ENCODE measurements at regions not wholly inside any gene's neighbourhood (a gene's known extent, or its start where the extent isn't known, plus 50 kb on each side); places are given as distances from the start of the nearest gene placed in this dataset.

DNA sequence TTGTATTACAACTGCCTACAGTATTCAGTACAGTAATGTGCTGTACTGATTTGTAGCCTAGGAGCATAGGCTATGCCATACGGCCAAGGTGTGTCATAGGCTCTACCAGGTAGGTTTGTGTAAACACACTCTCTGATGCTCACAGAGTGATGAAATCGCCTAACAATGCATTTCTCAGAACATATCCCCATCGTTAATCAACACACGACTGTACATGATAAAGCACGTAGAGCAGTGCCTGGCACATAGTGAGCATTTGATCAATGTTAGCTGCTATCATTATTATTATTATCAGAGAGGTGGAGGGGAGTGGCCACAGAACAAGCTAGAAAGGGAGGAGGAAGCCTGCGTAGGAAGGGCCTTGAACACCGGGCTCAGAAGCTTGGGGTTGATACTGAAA, 81.1 kb upstream of the LHX1 start (continued):
- no peak for TF ChIP-seq HMGA2 (CRISPR knock-in tag; IDR thresholded peaks at IDR 0.05)

DNA sequence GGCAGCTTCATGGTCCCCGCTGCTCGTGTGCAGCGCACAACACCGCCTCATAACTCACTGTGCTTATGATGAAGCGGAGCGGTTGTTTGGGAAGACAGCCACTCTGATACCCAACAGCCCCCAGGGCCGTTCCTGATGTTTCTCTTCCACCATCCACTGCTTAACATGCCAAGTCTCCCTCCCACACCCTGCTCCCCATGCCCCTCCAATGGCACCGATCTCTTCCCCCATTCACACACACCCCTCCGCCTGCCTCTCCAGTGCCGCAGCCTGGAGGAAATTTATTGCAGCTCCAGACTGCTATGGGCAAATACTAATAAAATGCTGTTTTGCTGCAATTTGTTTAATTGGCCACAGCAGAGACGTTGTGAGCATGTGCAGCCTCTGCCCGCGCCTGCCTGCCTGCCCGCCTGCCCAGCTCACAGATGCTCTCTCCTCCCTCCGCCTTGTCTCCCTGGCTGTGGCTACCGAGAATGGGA, 80.3 kb upstream of the LHX1 start:
- ATAC-seq (no peak), DNase-seq (ENCODE audit: low spot score) (no peak)
- Mint-ChIP-seq H3K36me3 (no peaks in the 10 kb centered on the region), H3K27ac (no peak overlapping the region), H3K4me1 (peaks cover 15% of the 10 kb centered on the region), H3K9me3 (0 out of 2 replicates have a peak, but pooled peaks cover 3% of the 10 kb centered on the region), H3K27me3 (ENCODE audit: low read depth) (no peaks in the 10 kb centered on the region), H3K4me3 (no peak overlapping the region)
- TF ChIP-seq OVOL2 (CRISPR knock-in tag; IDR thresholded peaks at IDR 0.05; ENCODE audit: borderline replicate concordance), result no peak
- TF ChIP-seq, protein P1, sequence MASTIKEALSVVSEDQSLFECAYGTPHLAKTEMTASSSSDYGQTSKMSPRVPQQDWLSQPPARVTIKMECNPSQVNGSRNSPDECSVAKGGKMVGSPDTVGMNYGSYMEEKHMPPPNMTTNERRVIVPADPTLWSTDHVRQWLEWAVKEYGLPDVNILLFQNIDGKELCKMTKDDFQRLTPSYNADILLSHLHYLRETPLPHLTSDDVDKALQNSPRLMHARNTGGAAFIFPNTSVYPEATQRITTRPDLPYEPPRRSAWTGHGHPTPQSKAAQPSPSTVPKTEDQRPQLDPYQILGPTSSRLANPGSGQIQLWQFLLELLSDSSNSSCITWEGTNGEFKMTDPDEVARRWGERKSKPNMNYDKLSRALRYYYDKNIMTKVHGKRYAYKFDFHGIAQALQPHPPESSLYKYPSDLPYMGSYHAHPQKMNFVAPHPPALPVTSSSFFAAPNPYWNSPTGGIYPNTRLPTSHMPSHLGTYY (CRISPR knock-in tag; IDR thresholded peaks at IDR 0.05), result no peak
- TF ChIP-seq ZNF416 (CRISPR knock-in tag; IDR thresholded peaks at IDR 0.05), result no peak
- TF ChIP-seq TCF7 (CRISPR knock-in tag; IDR thresholded peaks at IDR 0.05; ENCODE audit: low read depth), result no peak
- TF ChIP-seq, protein P2, sequence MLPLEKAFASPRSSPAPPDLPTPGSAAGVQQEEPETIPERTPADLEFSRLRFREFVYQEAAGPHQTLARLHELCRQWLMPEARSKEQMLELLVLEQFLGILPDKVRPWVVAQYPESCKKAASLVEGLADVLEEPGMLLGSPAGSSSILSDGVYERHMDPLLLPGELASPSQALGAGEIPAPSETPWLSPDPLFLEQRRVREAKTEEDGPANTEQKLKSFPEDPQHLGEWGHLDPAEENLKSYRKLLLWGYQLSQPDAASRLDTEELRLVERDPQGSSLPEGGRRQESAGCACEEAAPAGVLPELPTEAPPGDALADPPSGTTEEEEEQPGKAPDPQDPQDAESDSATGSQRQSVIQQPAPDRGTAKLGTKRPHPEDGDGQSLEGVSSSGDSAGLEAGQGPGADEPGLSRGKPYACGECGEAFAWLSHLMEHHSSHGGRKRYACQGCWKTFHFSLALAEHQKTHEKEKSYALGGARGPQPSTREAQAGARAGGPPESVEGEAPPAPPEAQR (CRISPR knock-in tag; IDR thresholded peaks at IDR 0.05), result no peak
- TF ChIP-seq ZNF263 (CRISPR knock-in tag; IDR thresholded peaks at IDR 0.05; ENCODE audit: low read depth), result no peak
- no peak for TF ChIP-seq FOXK1 (CRISPR knock-in tag; IDR thresholded peaks at IDR 0.05)
- ChIA-PET POLR2A (no interaction called here), CTCF (interaction anchor here (1.0 to 2.6 kb wide), 3 partner anchors 14 to 198 kb away, joined by 3 to 8 read pairs (median 5); no protein-coding TSS in a partner anchor)

DNA sequence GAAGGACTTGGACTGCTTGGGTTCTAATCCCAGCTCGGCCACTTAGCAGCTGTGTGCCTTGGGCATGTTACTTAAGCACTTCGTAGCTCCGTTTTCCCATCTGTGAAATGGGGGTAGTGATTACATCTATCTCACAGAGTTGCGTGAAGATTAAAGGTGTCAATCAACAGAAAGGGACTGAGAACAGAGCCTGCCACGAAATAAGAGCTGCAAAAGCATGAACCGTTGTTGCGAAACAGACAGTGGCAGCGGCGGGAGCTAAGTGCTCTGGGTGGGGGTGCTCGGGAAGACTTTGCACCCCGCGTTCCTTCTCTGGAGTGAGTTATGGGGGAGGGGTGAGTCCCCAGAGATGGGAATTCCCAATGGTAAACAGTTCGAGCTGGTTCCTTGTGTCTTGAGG, 79.6 kb upstream of the LHX1 start:
- DNase-seq (ENCODE audit: low spot score) (no peak), ATAC-seq (no peak)
- CTCF ChIA-PET, result interaction anchor here (1.0 to 2.6 kb wide), 3 partner anchors 13 to 197 kb away, joined by 3 to 8 read pairs (median 5); no protein-coding TSS in a partner anchor
- Mint-ChIP-seq H3K27ac (no peak overlapping the region), H3K27me3 (ENCODE audit: low read depth) (no peaks in the 10 kb centered on the region), H3K36me3 (no peaks in the 10 kb centered on the region), H3K4me3 (no peak overlapping the region), H3K9me3 (0 out of 2 replicates have a peak, but pooled peaks cover 3% of the 10 kb centered on the region), H3K4me1 (peaks cover 15% of the 10 kb centered on the region)
- POLR2A ChIA-PET, result no interaction called here
- TF ChIP-seq, protein P3, sequence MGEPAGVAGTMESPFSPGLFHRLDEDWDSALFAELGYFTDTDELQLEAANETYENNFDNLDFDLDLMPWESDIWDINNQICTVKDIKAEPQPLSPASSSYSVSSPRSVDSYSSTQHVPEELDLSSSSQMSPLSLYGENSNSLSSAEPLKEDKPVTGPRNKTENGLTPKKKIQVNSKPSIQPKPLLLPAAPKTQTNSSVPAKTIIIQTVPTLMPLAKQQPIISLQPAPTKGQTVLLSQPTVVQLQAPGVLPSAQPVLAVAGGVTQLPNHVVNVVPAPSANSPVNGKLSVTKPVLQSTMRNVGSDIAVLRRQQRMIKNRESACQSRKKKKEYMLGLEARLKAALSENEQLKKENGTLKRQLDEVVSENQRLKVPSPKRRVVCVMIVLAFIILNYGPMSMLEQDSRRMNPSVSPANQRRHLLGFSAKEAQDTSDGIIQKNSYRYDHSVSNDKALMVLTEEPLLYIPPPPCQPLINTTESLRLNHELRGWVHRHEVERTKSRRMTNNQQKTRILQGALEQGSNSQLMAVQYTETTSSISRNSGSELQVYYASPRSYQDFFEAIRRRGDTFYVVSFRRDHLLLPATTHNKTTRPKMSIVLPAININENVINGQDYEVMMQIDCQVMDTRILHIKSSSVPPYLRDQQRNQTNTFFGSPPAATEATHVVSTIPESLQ (CRISPR knock-in tag; IDR thresholded peaks at IDR 0.05), result no peak
- TF ChIP-seq NFYB (CRISPR knock-in tag; conservative IDR thresholded peaks at IDR 0.05; ENCODE audit: low read depth) (no peak), ZNF138 (CRISPR knock-in tag; conservative IDR thresholded peaks at IDR 0.05) (no peak), FOXJ3 (CRISPR knock-in tag; IDR thresholded peaks at IDR 0.05; ENCODE audit: borderline replicate concordance) (no peak), IRF2 (CRISPR knock-in tag; IDR thresholded peaks at IDR 0.05; ENCODE audit: borderline replicate concordance, low read depth) (no peak), JAZF1 (CRISPR knock-in tag; IDR thresholded peaks at IDR 0.05) (no peak), RELA (CRISPR knock-in tag; IDR thresholded peaks at IDR 0.05; ENCODE audit: borderline replicate concordance) (no peak), ZNF416 (CRISPR knock-in tag; IDR thresholded peaks at IDR 0.05) (no peak), ZNF396 (CRISPR knock-in tag; IDR thresholded peaks at IDR 0.05; ENCODE audit: borderline replicate concordance) (no peak), ZNF317 (CRISPR knock-in tag; IDR thresholded peaks at IDR 0.05; ENCODE audit: borderline replicate concordance, low read depth) (no peak), GTF2I (CRISPR knock-in tag; conservative IDR thresholded peaks at IDR 0.05) (no peak), ESRRA (CRISPR knock-in tag; IDR thresholded peaks at IDR 0.05; ENCODE audit: borderline replicate concordance) (no peak)
- TF ChIP-seq, protein P4, sequence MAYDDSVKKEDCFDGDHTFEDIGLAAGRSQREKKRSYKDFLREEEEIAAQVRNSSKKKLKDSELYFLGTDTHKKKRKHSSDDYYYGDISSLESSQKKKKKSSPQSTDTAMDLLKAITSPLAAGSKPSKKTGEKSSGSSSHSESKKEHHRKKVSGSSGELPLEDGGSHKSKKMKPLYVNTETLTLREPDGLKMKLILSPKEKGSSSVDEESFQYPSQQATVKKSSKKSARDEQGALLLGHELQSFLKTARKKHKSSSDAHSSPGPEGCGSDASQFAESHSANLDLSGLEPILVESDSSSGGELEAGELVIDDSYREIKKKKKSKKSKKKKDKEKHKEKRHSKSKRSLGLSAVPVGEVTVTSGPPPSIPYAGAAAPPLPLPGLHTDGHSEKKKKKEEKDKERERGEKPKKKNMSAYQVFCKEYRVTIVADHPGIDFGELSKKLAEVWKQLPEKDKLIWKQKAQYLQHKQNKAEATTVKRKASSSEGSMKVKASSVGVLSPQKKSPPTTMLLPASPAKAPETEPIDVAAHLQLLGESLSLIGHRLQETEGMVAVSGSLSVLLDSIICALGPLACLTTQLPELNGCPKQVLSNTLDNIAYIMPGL (CRISPR knock-in tag; IDR thresholded peaks at IDR 0.05), result no peak
- TF ChIP-seq, protein P5, sequence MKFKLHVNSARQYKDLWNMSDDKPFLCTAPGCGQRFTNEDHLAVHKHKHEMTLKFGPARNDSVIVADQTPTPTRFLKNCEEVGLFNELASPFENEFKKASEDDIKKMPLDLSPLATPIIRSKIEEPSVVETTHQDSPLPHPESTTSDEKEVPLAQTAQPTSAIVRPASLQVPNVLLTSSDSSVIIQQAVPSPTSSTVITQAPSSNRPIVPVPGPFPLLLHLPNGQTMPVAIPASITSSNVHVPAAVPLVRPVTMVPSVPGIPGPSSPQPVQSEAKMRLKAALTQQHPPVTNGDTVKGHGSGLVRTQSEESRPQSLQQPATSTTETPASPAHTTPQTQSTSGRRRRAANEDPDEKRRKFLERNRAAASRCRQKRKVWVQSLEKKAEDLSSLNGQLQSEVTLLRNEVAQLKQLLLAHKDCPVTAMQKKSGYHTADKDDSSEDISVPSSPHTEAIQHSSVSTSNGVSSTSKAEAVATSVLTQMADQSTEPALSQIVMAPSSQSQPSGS (CRISPR knock-in tag; IDR thresholded peaks at IDR 0.05; ENCODE audit: borderline replicate concordance, low read depth), result no peak
- TF ChIP-seq, protein P6, sequence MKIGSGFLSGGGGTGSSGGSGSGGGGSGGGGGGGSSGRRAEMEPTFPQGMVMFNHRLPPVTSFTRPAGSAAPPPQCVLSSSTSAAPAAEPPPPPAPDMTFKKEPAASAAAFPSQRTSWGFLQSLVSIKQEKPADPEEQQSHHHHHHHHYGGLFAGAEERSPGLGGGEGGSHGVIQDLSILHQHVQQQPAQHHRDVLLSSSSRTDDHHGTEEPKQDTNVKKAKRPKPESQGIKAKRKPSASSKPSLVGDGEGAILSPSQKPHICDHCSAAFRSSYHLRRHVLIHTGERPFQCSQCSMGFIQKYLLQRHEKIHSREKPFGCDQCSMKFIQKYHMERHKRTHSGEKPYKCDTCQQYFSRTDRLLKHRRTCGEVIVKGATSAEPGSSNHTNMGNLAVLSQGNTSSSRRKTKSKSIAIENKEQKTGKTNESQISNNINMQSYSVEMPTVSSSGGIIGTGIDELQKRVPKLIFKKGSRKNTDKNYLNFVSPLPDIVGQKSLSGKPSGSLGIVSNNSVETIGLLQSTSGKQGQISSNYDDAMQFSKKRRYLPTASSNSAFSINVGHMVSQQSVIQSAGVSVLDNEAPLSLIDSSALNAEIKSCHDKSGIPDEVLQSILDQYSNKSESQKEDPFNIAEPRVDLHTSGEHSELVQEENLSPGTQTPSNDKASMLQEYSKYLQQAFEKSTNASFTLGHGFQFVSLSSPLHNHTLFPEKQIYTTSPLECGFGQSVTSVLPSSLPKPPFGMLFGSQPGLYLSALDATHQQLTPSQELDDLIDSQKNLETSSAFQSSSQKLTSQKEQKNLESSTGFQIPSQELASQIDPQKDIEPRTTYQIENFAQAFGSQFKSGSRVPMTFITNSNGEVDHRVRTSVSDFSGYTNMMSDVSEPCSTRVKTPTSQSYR (CRISPR knock-in tag; IDR thresholded peaks at IDR 0.05), result no peak
- TF ChIP-seq, protein P7, sequence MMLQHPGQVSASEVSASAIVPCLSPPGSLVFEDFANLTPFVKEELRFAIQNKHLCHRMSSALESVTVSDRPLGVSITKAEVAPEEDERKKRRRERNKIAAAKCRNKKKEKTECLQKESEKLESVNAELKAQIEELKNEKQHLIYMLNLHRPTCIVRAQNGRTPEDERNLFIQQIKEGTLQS (CRISPR knock-in tag; conservative IDR thresholded peaks at IDR 0.05), result no peak

Data from WTC11 (cell line).